AG04449 (cell line): ENCODE measurements at regions not wholly inside any gene's neighbourhood (a gene's known extent, or its start where the extent isn't known, plus 50 kb on each side); places are given as distances from the start of the nearest gene placed in this dataset.

Experiments used
- CTCF ChIA-PET: fragments of 350-600 bp; formaldehyde crosslinking; extraction: SDS; loops from one replicate; lab custom pipeline; 2021; ENCODE audit warnings: antibody characterized with exemption; lab: Yijun Ruan, JAX
- POLR2A ChIA-PET: fragments of 400-600, 350-600 bp; formaldehyde crosslinking; extraction: SDS; loops from one replicate; lab custom pipeline; 2020; ENCODE audit warnings: antibody characterized with exemption, inconsistent platforms; lab: Yijun Ruan, JAX
- DNase-seq: peaks from one replicate; pipeline ENCODE4 v3.0.0-alpha.2; 2010; ENCODE audit warnings: low read depth, low spot score
- H3K4me3 ChIP-seq: 2 replicates; pipeline ENCODE4 v1.5.1; 2011; ENCODE audit warnings: low read depth, mild to moderate bottlenecking, control low read depth, low read length
- TF ChIP-seq, protein P1 (sequence below): IDR thresholded peaks from one replicate; pipeline ENCODE4 v1.5.1; 2011; ENCODE audit warnings: mild to moderate bottlenecking, moderate library complexity, low read length, control low read depth, inconsistent platforms; ENCODE audit not compliant: insufficient read depth; ENCODE audit errors: missing control alignments

DNA sequence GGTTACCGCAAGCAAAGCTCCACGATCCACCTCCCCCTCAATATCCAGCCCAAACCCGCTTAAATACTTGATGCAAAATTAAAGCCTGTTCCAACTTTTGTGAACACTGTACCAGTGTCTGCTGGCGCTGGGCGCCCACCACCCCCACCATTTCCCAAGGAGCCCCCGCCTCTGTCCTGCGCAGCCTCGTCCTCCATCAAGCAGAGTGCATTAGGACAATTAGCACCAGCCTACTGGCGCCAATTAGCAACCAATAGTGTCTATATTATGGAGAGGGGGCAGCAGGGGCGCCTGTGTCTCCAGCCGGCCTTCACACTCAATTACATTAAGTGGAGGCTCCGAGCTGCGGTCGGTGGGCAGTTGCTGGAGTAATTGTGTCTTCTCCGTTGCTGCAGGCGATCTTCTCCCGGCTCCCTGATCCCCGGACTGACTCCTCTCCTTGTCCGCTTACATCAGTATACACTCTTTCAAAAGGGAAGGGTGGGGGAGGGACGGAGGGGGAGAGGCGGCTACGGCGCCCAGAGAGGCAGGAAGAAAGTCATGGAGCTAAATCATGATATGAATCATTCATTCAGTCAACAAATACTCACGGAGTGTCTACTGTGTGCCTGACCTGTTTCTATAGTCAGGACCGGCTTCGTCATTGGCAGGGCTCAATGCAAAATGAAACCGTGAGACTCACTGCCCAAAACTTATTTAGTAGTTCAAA lies 707.3 kb downstream of the MED13L start:
- POLR2A ChIA-PET = no interaction called here
- DNase-seq = no peak
- H3K4me3 ChIP-seq = peak overlapping the region; percentile 9; the same call in 1 of the 2 replicates
- TF ChIP-seq, protein P1, sequence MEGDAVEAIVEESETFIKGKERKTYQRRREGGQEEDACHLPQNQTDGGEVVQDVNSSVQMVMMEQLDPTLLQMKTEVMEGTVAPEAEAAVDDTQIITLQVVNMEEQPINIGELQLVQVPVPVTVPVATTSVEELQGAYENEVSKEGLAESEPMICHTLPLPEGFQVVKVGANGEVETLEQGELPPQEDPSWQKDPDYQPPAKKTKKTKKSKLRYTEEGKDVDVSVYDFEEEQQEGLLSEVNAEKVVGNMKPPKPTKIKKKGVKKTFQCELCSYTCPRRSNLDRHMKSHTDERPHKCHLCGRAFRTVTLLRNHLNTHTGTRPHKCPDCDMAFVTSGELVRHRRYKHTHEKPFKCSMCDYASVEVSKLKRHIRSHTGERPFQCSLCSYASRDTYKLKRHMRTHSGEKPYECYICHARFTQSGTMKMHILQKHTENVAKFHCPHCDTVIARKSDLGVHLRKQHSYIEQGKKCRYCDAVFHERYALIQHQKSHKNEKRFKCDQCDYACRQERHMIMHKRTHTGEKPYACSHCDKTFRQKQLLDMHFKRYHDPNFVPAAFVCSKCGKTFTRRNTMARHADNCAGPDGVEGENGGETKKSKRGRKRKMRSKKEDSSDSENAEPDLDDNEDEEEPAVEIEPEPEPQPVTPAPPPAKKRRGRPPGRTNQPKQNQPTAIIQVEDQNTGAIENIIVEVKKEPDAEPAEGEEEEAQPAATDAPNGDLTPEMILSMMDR = no peak
- CTCF ChIA-PET = no interaction called here

GRCh38 chr12:115569345-115570068 lies 708.0 kb downstream of the MED13L start:
- DNase-seq = no peak
- TF ChIP-seq, protein P1 = no peak
- CTCF ChIA-PET = no interaction called here
- no peak overlapping the region for H3K4me3 ChIP-seq
- POLR2A ChIA-PET = no interaction called here

GRCh38 chr12:115558281-115558680 lies 719.2 kb downstream of the MED13L start:
- ChIA-PET POLR2A (no interaction called here), CTCF (no interaction called here)

GRCh38 chr12:115553622-115554021 lies 723.9 kb downstream of the MED13L start:
- TF ChIP-seq, protein P1 = no peak
- H3K4me3 ChIP-seq = no peak overlapping the region
- CTCF ChIA-PET = no interaction called here
- POLR2A ChIA-PET = no interaction called here
- no peak for DNase-seq

More at GRCh38 chr12:115558281-115558680, 719.2 kb downstream of the MED13L start:
- TF ChIP-seq, protein P1 = no peak
- H3K4me3 ChIP-seq = no peak overlapping the region
- no peak for DNase-seq

DNA sequence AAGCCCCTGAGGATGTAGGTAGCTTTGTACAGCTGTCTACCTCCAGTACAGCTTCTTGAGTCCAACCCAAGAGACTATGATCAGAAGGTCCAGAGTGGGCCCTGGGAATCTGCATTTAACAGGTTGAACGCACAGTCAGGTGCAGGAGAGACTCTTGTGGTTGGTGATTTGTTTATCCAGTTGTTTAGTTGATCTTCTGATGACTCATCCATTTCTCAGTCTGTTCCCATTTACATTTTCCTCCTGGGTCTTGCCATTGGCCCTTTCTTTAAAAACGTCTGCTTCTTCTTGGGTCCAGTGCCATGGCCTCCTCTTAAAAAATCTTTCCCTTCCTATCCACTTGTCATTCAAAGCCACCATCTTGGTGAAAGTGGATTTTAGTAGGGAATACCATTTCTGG lies 734.2 kb downstream of the MED13L start:
- no peak for DNase-seq
- CTCF ChIA-PET = no interaction called here
- POLR2A ChIA-PET = no interaction called here
- H3K4me3 ChIP-seq = no peak overlapping the region
- TF ChIP-seq, protein P1 = no peak

DNA sequence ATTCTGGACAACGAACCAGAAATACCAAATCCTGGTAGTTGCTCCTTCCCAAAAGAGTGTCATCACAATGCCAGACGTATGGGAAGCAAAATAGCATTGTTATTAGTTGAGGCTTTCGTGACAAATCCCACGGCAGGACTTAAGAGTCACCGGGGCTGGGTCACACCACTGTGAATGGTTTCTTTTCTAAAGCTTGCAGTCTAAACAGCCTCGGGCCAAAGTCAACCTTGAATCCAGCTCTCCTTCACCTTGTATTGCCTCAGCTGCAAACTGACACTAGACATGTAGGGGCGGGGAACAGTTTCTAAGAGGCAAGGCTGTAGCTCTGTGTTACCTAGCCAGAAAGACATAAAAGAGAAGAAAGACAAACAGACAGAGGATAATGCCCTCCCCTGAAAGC lies 734.8 kb downstream of the MED13L start:
- POLR2A ChIA-PET = no interaction called here
- CTCF ChIA-PET = no interaction called here
- H3K4me3 ChIP-seq = no peak overlapping the region
- TF ChIP-seq, protein P1 = no peak
- no peak for DNase-seq
